ENCODE measurements at regions not wholly inside any gene's neighbourhood (a gene's known extent, or its start where the extent isn't known, plus 50 kb on each side); places are given as distances from the start of the nearest gene placed in this dataset.

GRCh38 chr13:97057176-97057575, 62.9 kb upstream of the OXGR1 start:
- no peak overlapping the region for H3K27ac ChIP-seq (ENCODE audit: low read length)
- WGBS (ENCODE audit: insufficient coverage, low lambda C conversion rate) = 100% methylated on average over 1 of the region's 2 CpGs
- peaks cover 9% of the 10 kb centered on the region for H3K27me3 ChIP-seq (ENCODE audit: control insufficient read depth, insufficient read depth, low read length)
- H3K36me3 ChIP-seq (ENCODE audit: control insufficient read depth, insufficient read depth, low read length) = no peaks in the 10 kb centered on the region
- DNase-seq = no peak
- H3K9me3 ChIP-seq (ENCODE audit: control insufficient read depth, low read depth, low read length) = no peaks in the 10 kb centered on the region
- no peak overlapping the region for H3K4me3 ChIP-seq (ENCODE audit: low read length)
- no peaks in the 10 kb centered on the region for H3K4me1 ChIP-seq (ENCODE audit: control insufficient read depth, insufficient read depth, low read length)

GRCh38 chr13:97058391-97058790, 64.1 kb upstream of the OXGR1 start:
- no peak for DNase-seq
- H3K4me1 ChIP-seq (ENCODE audit: control insufficient read depth, insufficient read depth, low read length) = no peaks in the 10 kb centered on the region
- H3K4me3 ChIP-seq (ENCODE audit: low read length) = no peak overlapping the region
- H3K9me3 ChIP-seq (ENCODE audit: control insufficient read depth, low read depth, low read length) = no peaks in the 10 kb centered on the region
- no peak overlapping the region for H3K27ac ChIP-seq (ENCODE audit: low read length)
- peaks cover 9% of the 10 kb centered on the region for H3K27me3 ChIP-seq (ENCODE audit: control insufficient read depth, insufficient read depth, low read length)
- H3K36me3 ChIP-seq (ENCODE audit: control insufficient read depth, insufficient read depth, low read length) = no peaks in the 10 kb centered on the region
- WGBS (ENCODE audit: insufficient coverage, low lambda C conversion rate) = no CpG with 5 or more reads among the region's 3 CpGs

GRCh38 chr13:97058926-97059325, 64.7 kb upstream of the OXGR1 start:
- Histone ChIP-seq H3K4me3 (ENCODE audit: low read length) (no peak overlapping the region), H3K27ac (ENCODE audit: low read length) (no peak overlapping the region), H3K27me3 (ENCODE audit: control insufficient read depth, insufficient read depth, low read length) (peaks cover 9% of the 10 kb centered on the region), H3K9me3 (ENCODE audit: control insufficient read depth, low read depth, low read length) (no peaks in the 10 kb centered on the region), H3K4me1 (ENCODE audit: control insufficient read depth, insufficient read depth, low read length) (no peaks in the 10 kb centered on the region), H3K36me3 (ENCODE audit: control insufficient read depth, insufficient read depth, low read length) (no peaks in the 10 kb centered on the region)
- 100% methylated on average over 1 of the region's 1 CpG for WGBS (ENCODE audit: insufficient coverage, low lambda C conversion rate)
- DNase-seq = no peak

GRCh38 chr13:97067017-97067895, 73.0 kb upstream of the OXGR1 start:
- 100% methylated on average over 1 of the region's 8 CpGs for WGBS (ENCODE audit: insufficient coverage, low lambda C conversion rate)
- Histone ChIP-seq H3K36me3 (ENCODE audit: control insufficient read depth, insufficient read depth, low read length) (no peaks in the 10 kb centered on the region), H3K27ac (ENCODE audit: low read length) (no peak overlapping the region), H3K4me1 (ENCODE audit: control insufficient read depth, insufficient read depth, low read length) (no peaks in the 10 kb centered on the region), H3K27me3 (ENCODE audit: control insufficient read depth, insufficient read depth, low read length) (no peaks in the 10 kb centered on the region), H3K9me3 (ENCODE audit: control insufficient read depth, low read depth, low read length) (no peaks in the 10 kb centered on the region), H3K4me3 (ENCODE audit: low read length) (no peak overlapping the region)
- DNase-seq = no peak

- Histone ChIP-seq H3K4me3 (ENCODE audit: low read length) (no peak overlapping the region), H3K27ac (ENCODE audit: low read length) (no peak overlapping the region), H3K36me3 (ENCODE audit: control insufficient read depth, insufficient read depth, low read length) (no peaks in the 10 kb centered on the region), H3K4me1 (ENCODE audit: control insufficient read depth, insufficient read depth, low read length) (no peaks in the 10 kb centered on the region), H3K27me3 (ENCODE audit: control insufficient read depth, insufficient read depth, low read length) (no peaks in the 10 kb centered on the region), H3K9me3 (ENCODE audit: control insufficient read depth, low read depth, low read length) (no peaks in the 10 kb centered on the region)
- whole genome bisulfite sequencing (ENCODE audit: insufficient coverage, low lambda C conversion rate) = no CpG with 5 or more reads among the region's 4 CpGs
- no peak for DNase-seq
These were observed 73.9 kb upstream of the OXGR1 start for GRCh38 chr13:97068151-97068550.

- WGBS (ENCODE audit: insufficient coverage, low lambda C conversion rate) = no CpG with 5 or more reads among the region's 8 CpGs
- H3K36me3 ChIP-seq (ENCODE audit: control insufficient read depth, insufficient read depth, low read length) = no peaks in the 10 kb centered on the region
- H3K27ac ChIP-seq (ENCODE audit: low read length) = no peak overlapping the region
- H3K4me3 ChIP-seq (ENCODE audit: low read length) = no peak overlapping the region
- H3K4me1 ChIP-seq (ENCODE audit: control insufficient read depth, insufficient read depth, low read length) = no peaks in the 10 kb centered on the region
- no peak for DNase-seq
- no peaks in the 10 kb centered on the region for H3K27me3 ChIP-seq (ENCODE audit: control insufficient read depth, insufficient read depth, low read length)
- H3K9me3 ChIP-seq (ENCODE audit: control insufficient read depth, low read depth, low read length) = peaks cover under 1% of the 10 kb centered on the region
These were observed 75.0 kb upstream of the OXGR1 start for GRCh38 chr13:97069050-97069815.

- Histone ChIP-seq H3K4me3 (ENCODE audit: low read length) (no peak overlapping the region), H3K36me3 (ENCODE audit: control insufficient read depth, insufficient read depth, low read length) (no peaks in the 10 kb centered on the region), H3K27me3 (ENCODE audit: control insufficient read depth, insufficient read depth, low read length) (no peaks in the 10 kb centered on the region), H3K9me3 (ENCODE audit: control insufficient read depth, low read depth, low read length) (peaks cover 6% of the 10 kb centered on the region), H3K4me1 (ENCODE audit: control insufficient read depth, insufficient read depth, low read length) (no peaks in the 10 kb centered on the region), H3K27ac (ENCODE audit: low read length) (no peak overlapping the region)
- WGBS (ENCODE audit: insufficient coverage, low lambda C conversion rate) = 80% methylated on average over 1 of the region's 2 CpGs
- DNase-seq = no peak
These were observed 78.0 kb upstream of the OXGR1 start for GRCh38 chr13:97072297-97072696.

GRCh38 chr13:97074618-97075017, 80.3 kb upstream of the OXGR1 start:
- no peaks in the 10 kb centered on the region for H3K4me1 ChIP-seq (ENCODE audit: control insufficient read depth, insufficient read depth, low read length)
- WGBS (ENCODE audit: insufficient coverage, low lambda C conversion rate) = 60% methylated on average over 1 of the region's 1 CpG
- DNase-seq = no peak
- H3K36me3 ChIP-seq (ENCODE audit: control insufficient read depth, insufficient read depth, low read length) = no peaks in the 10 kb centered on the region
- no peak overlapping the region for H3K4me3 ChIP-seq (ENCODE audit: low read length)
- H3K9me3 ChIP-seq (ENCODE audit: control insufficient read depth, low read depth, low read length) = peaks cover 6% of the 10 kb centered on the region
- no peaks in the 10 kb centered on the region for H3K27me3 ChIP-seq (ENCODE audit: control insufficient read depth, insufficient read depth, low read length)
- H3K27ac ChIP-seq (ENCODE audit: low read length) = no peak overlapping the region

GRCh38 chr13:97076898-97077297, 82.6 kb upstream of the OXGR1 start:
- H3K36me3 ChIP-seq (ENCODE audit: control insufficient read depth, insufficient read depth, low read length) = no peaks in the 10 kb centered on the region
- no peak overlapping the region for H3K27ac ChIP-seq (ENCODE audit: low read length)
- no peak for DNase-seq
- H3K9me3 ChIP-seq (ENCODE audit: control insufficient read depth, low read depth, low read length) = peaks cover 6% of the 10 kb centered on the region
- WGBS (ENCODE audit: insufficient coverage, low lambda C conversion rate) = no CpG with 5 or more reads among the region's 9 CpGs
- H3K4me3 ChIP-seq (ENCODE audit: low read length) = no peak overlapping the region
- no peaks in the 10 kb centered on the region for H3K27me3 ChIP-seq (ENCODE audit: control insufficient read depth, insufficient read depth, low read length)
- H3K4me1 ChIP-seq (ENCODE audit: control insufficient read depth, insufficient read depth, low read length) = no peaks in the 10 kb centered on the region

GRCh38 chr13:97077341-97077740, 83.1 kb upstream of the OXGR1 start:
- H3K36me3 ChIP-seq (ENCODE audit: control insufficient read depth, insufficient read depth, low read length) = no peaks in the 10 kb centered on the region
- H3K27me3 ChIP-seq (ENCODE audit: control insufficient read depth, insufficient read depth, low read length) = no peaks in the 10 kb centered on the region
- H3K4me1 ChIP-seq (ENCODE audit: control insufficient read depth, insufficient read depth, low read length) = no peaks in the 10 kb centered on the region
- H3K27ac ChIP-seq (ENCODE audit: low read length) = no peak overlapping the region
- H3K9me3 ChIP-seq (ENCODE audit: control insufficient read depth, low read depth, low read length) = peaks cover 6% of the 10 kb centered on the region
- H3K4me3 ChIP-seq (ENCODE audit: low read length) = no peak overlapping the region
- DNase-seq = no peak
- 88% methylated on average over 1 of the region's 1 CpG for WGBS (ENCODE audit: insufficient coverage, low lambda C conversion rate)

All from large intestine (tissue), 3 donors.